NCI-H748 (cell line): ENCODE measurements at regions not wholly inside any gene's neighbourhood (a gene's known extent, or its start where the extent isn't known, plus 50 kb on each side); places are given as distances from the start of the nearest gene placed in this dataset.
"Not testable (repeated sequence)": the region's sequence is repeated elsewhere in the genome, so short reads cannot be mapped to it uniquely, and the experiment has no call there.

ENCODE experiments used
- DNase-seq: peaks from one replicate; lab custom pipeline; 2025; ENCODE audit not compliant: unreplicated experiment; lab: John Stamatoyannopoulos, UW

- DNase-seq: no peak
Observed at GRCh38 chr18:71130351-71130750, 841.5 kb downstream of the SOCS6 start.

- DNase-seq: no peak
Observed at GRCh38 chr18:71125581-71125980, 836.7 kb downstream of the SOCS6 start.

DNA sequence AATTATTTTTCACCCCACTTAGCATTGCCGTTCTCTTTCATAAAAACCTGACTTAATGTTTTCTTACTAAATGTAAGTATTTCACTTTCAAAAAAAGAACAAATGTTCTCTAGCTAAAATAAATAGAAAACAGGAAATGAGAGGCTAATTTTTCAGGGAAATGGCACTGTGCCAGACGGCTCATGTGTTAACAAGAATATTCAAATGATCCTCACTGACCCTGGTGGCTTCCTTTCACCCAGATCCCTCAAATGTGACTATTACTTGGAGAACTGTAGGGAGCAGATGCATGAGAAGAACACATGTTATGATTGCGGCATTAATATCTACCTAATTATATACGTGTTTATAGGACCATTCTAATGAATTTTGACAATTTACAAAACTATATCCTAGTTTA is 827.7 kb downstream of the SOCS6 start:
- DNase-seq: peak; percentile 92

GRCh38 chr18:71115261-71115660 is 826.4 kb downstream of the SOCS6 start:
- peak; percentile 94 for DNase-seq

GRCh38 chr18:71114550-71115210 is 825.8 kb downstream of the SOCS6 start:
- DNase-seq: peak; percentile 92

DNA sequence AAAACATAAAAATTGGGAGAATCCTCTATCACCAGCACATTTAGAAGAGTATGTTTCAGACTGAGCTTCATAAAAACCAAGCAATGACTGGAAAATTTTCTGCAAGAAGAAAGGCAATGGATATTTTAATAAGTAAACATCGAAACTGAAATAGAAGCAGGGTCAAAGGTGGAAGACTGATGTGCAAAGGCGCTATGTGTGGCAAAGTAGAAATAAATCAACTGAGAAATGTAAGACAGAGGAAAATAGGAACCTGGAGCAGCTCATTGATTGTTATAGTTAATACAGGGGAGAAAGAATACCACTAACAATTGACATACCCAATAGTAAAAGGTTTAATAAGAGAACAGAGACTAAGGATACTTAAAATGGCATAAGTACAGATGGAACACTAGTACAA is 818.4 kb downstream of the SOCS6 start:
- DNase-seq: peak; percentile 16

DNA sequence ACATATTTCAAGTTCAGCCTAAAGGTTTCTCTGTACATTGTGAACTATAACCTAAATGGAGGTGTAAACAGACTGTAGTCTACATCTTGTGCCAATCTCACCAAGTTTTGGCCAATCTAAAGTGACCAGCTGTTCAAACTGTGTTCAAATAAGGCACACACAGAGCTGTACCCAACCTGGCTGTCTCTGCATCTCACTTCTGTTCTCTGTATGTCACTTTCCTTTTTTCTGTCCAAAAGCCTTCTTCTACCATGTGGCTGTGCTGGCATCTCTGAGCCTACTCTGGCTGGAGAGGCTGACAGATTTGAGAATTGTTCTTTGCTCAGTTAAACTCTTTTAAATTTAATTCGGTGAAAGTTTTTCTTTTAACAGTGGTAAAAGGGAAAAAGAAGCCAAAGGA is 817.9 kb downstream of the SOCS6 start:
- no peak for DNase-seq

DNA sequence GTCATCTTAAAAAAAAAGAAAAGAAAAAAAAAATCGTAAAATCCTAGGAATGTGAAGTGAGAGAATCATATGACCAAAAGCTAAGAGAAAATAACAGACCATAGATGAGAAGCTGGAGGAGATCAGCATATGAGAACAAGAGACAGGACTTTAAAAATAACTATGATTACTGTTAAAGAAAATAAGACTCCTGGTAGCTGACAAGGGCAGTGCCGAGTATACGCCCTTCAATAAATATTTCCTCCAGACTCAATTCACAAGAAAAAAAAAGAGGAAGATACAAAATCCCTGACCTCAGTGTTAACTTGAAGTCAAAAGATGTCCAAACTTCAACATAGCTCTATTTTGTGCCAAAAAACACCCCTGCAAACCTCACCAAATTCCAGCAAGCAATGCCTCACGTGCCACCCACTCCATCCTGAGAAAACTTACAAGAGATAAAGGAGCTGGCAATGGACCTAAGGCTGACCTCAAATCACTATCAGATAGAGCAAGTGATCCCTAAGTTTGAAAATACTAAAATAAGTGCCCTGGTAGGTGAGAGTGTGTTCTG is 817.2 kb downstream of the SOCS6 start:
- DNase-seq: no peak

DNA sequence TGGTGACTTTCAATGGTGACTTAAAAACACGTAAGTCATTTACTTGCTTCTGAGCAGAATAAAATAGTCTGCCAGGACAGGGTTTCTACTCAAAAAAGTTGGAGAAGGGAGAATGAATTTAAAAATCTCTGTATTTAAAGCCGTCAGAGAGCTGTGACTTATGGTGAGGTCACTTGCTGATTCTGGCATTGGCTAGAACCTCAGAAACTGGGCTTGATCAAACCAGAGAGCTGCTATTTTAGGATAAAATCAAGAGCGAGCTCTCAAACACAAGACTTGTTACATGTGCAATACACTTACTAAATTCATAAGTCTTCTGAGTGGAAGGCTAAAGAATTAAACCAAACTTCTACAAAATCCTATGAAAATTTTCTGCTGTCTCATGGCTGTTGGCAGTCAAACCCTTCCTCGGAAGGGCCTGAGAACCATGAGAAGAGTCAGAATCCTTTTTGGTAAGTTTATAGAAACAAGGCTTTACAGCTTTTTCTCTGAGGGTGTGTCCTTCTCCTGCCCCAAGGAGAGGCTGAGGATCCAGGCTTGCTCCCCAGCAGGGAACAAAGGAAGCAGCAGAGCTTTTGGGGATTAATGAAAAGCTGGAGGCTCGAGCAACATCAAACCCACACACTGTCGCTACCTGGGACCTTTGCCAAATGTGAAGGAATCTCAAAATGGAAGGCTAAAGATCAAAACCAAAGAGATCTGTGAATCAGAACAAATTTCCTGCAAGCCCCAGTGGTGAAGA is 816.4 kb downstream of the SOCS6 start:
- DNase-seq: no peak

DNA sequence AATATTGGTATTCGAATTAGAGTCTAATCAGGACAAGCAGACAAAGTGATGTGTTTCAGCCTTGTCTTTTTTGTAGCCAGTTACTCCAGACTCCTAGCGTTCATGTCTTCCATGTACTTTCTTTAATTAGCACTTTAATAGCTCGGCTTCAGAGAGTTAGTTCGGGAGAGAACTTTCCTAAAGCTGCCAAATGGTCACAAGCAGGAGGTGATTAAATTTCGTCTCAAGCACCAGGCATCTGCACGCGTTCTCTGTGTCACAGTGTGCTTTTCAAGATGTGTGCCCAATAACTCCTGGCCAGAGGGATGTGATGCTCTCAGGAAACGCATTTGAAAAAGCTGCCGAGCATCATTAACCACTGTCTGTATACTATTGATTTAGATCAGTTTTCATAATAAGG is 790.8 kb downstream of the SOCS6 start:
- DNase-seq: no peak

DNA sequence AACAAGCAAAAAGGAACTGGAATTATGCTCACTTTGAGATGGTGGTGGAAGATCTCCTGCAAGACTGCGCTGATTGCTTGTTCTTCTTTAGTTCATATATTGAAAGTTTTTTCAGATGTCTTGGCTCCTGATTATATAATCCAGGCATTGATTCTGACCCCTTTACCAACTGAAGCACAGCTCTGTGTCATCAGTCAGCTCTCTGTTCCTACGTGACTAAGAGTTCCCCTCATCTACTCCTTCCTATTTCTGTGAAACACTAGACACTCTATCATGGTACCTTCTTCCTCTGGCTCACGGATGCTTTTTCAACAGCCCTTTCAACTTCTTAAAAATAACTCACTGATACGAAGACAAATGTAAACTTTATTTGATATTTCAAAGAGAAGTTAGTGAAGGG is 788.6 kb downstream of the SOCS6 start:
- DNase-seq: no peak

GRCh38 chr18:71075147-71075546 is 786.3 kb downstream of the SOCS6 start:
- DNase-seq: no peak

DNA sequence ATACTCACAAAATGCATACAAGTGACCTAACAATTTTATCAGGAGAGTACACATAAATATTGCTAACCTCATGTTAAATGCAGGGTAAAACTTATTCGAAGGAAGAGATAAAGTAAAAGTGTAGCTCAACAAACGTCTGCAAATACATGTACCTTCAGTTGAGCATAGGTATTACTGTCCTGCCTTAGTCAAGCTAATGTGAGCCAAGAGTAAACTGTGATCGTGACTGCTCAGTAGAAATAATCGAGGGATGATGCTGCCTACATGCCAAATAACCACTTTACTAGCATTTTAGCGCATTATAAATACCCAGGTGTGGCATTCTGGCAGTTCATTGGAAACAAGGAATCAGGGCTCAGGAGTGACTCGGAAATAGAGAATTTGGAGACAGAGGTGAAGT is 779.5 kb downstream of the SOCS6 start:
- DNase-seq: peak; percentile 19

GRCh38 chr18:71049893-71050292 is 761.0 kb downstream of the SOCS6 start:
- no peak for DNase-seq

GRCh38 chr18:71047882-71048281 is 759.0 kb downstream of the SOCS6 start:
- no peak for DNase-seq

DNA sequence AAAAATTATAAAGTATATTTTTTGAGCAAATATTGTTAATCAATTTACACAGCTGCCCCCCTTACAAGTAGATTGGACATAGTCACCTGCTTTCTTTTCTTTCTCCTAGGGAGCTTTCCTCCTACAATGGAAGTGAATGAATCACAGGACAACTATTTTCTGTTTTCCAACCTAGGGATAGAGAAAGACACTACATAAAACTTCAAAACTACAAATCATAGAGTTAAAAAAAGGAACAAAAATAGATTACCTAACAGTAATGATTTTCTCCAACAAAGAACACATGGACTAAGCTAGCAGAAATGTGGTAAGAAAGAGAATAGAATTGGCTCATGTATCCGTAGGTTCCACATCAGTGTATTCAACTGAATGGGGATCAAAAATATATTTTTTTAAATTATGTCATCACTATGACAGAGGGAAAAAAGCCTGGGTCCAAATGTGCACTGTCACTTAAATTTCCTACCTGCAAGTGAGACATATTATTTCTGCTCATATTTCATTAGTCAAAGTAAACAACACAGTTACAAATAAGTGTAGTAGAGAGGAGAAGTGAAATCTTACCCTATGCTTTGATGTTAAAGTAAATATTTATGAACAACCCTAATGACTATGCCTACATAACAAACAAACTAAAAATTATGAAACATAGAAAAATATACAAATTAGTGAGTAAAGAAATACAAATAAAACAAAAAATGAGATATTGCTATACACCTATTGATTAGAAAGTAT is 756.7 kb downstream of the SOCS6 start:
- DNase-seq: no peak

GRCh38 chr18:71040161-71040560 is 751.3 kb downstream of the SOCS6 start:
- no peak for DNase-seq

- no peak for DNase-seq
Observed at GRCh38 chr18:71038196-71038595, 749.4 kb downstream of the SOCS6 start.

DNA sequence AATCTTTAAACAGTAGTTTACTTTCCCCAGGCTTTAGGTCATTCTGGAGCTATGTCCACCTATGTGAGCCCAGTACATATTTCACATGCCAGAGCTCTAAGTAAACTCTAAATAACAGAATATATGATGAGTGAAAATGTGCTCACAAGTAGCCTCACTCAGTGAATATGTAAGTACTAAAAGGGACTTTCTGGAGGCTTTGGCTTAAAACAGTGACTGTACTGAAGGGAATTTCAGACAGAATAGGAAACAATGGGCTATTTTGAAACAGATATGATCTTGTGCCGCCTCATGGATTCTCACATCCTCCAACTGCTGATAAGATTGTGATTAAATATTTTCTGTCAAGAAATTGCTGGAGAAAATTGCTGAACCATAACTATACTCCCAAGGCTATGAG is 747.9 kb downstream of the SOCS6 start:
- DNase-seq: no peak

GRCh38 chr18:71031296-71032191 is 742.7 kb downstream of the SOCS6 start:
- DNase-seq: not testable (repeated sequence)

- DNase-seq: not testable (repeated sequence)
Observed at GRCh38 chr18:71030085-71030484, 741.2 kb downstream of the SOCS6 start.
